Brain microvascular endothelial cell (primary cell): ENCODE measurements at regions not wholly inside any gene's neighbourhood (a gene's known extent, or its start where the extent isn't known, plus 50 kb on each side); places are given as distances from the start of the nearest gene placed in this dataset.

Experiments
- DNase-seq: peaks from one replicate; pipeline ENCODE4 v3.0.0-alpha.2; 2020
- H3K27ac ChIP-seq: fragments of 250-450 bp; sonication (Bioruptor Pico); 2 replicates; pipeline ENCODE4 v1.5.1; 2020; ENCODE audit warnings: mild to moderate bottlenecking, moderate library complexity
- H3K27me3 ChIP-seq: fragments of 250-450 bp; sonication (Bioruptor Pico); replicated peaks from 2 replicates; pipeline ENCODE4 v1.5.1; 2020; ENCODE audit warnings: mild to moderate bottlenecking
- H3K36me3 ChIP-seq: fragments of 250-450 bp; sonication (Bioruptor Pico); replicated peaks from 2 replicates; pipeline ENCODE4 v1.5.1; 2020; ENCODE audit warnings: mild to moderate bottlenecking
- H3K4me3 ChIP-seq: 2 replicates; pipeline ENCODE4 v1.5.1; 2011; ENCODE audit warnings: low read depth, mild to moderate bottlenecking, control low read depth, low read length, moderate library complexity
- CTCF ChIP-seq: IDR thresholded peaks from 2 replicates; pipeline ENCODE4 v1.5.1; 2011; ENCODE audit warnings: low read depth, mild to moderate bottlenecking, moderate library complexity, low read length, control low read depth, inconsistent platforms; ENCODE audit errors: missing control alignments
- in situ Hi-C: cut with HindIII; loops from 2 replicates; pipeline ENCODE4 v1.10.0; 2017; ENCODE audit warnings: low sequenced_read_pairs, low pct_ligation_motif_present

- no peak overlapping the region for H3K4me3 ChIP-seq
- no peak for TF ChIP-seq CTCF
- H3K27me3 ChIP-seq = no peaks in the 10 kb centered on the region
- H3K27ac ChIP-seq = no peak overlapping the region
- no peak for DNase-seq
- in situ Hi-C loops = no loop called here
- no peaks in the 10 kb centered on the region for H3K36me3 ChIP-seq
These were observed 128.9 kb upstream of the RXFP2 start for GRCh38 chr13:31610270-31610998.

GRCh38 chr13:31611214-31611613, 128.1 kb upstream of the RXFP2 start:
- DNase-seq = no peak
- Histone ChIP-seq H3K27me3 (no peaks in the 10 kb centered on the region), H3K27ac (no peak overlapping the region), H3K36me3 (no peaks in the 10 kb centered on the region), H3K4me3 (no peak overlapping the region)
- TF ChIP-seq CTCF = no peak
- in situ Hi-C loops = no loop called here

- Histone ChIP-seq H3K27ac (no peak overlapping the region), H3K36me3 (no peaks in the 10 kb centered on the region), H3K4me3 (no peak overlapping the region), H3K27me3 (no peaks in the 10 kb centered on the region)
- in situ Hi-C loops = no loop called here
- TF ChIP-seq CTCF = no peak
- DNase-seq = no peak
These were observed 125.3 kb upstream of the RXFP2 start for GRCh38 chr13:31614073-31614472.

GRCh38 chr13:31614704-31615103, 124.6 kb upstream of the RXFP2 start:
- no peaks in the 10 kb centered on the region for H3K27me3 ChIP-seq
- no peak for DNase-seq
- H3K36me3 ChIP-seq = no peaks in the 10 kb centered on the region
- H3K27ac ChIP-seq = no peak overlapping the region
- TF ChIP-seq CTCF = no peak
- in situ Hi-C loops = no loop called here
- H3K4me3 ChIP-seq = no peak overlapping the region

- Histone ChIP-seq H3K36me3 (no peaks in the 10 kb centered on the region), H3K4me3 (no peak overlapping the region), H3K27ac (no peak overlapping the region), H3K27me3 (no peaks in the 10 kb centered on the region)
- no peak for TF ChIP-seq CTCF
- in situ Hi-C loops = no loop called here
- no peak for DNase-seq
These were observed 114.2 kb upstream of the RXFP2 start for GRCh38 chr13:31625115-31625514.

- Histone ChIP-seq H3K27ac (no peak overlapping the region), H3K36me3 (no peaks in the 10 kb centered on the region), H3K4me3 (no peak overlapping the region), H3K27me3 (no peaks in the 10 kb centered on the region)
- in situ Hi-C loops = no loop called here
- DNase-seq = no peak
- no peak for TF ChIP-seq CTCF
These were observed 112.1 kb upstream of the RXFP2 start for GRCh38 chr13:31627097-31627845.
